H1 (cell line): ENCODE measurements at regions not wholly inside any gene's neighbourhood (a gene's known extent, or its start where the extent isn't known, plus 50 kb on each side); places are given as distances from the start of the nearest gene placed in this dataset.

Source experiments
- ASH2L ChIP-seq: fragments of 200-600, 300-600 bp; sonication (generic); IDR thresholded peaks from one replicate; pipeline ENCODE4 v1.7.1; 2017; ENCODE audit warnings: low read length
- BACH1 ChIP-seq: IDR thresholded peaks from 2 replicates; pipeline ENCODE4 v1.6.1; 2012; ENCODE audit warnings: low read length, improper control_type of control experiment
- CHD1 ChIP-seq: IDR thresholded peaks from 2 replicates; pipeline ENCODE4 v1.6.1; 2012; ENCODE audit warnings: low read depth, low read length, improper control_type of control experiment
- CHD7 ChIP-seq: fragments of 300-600 bp; sonication (generic); IDR thresholded peaks from 2 replicates; pipeline ENCODE4 v1.7.1; 2012; ENCODE audit warnings: low read length, moderate library complexity, mild to moderate bottlenecking, inconsistent platforms; ENCODE audit not compliant: insufficient replicate concordance
- HDAC6 ChIP-seq: IDR thresholded peaks from one replicate; pipeline ENCODE4 v1.7.1; 2012; ENCODE audit warnings: low read depth, mild to moderate bottlenecking, inconsistent platforms, low read length, moderate library complexity
- POLR2A ChIP-seq, 2 experiments: IDR thresholded peaks; 1 replicate in 1 of 2; 2 replicates in 1 of 2; pipeline ENCODE4 v1.6.1; 2011; ENCODE audit warnings: low read depth in 2 of 2, low read length in 2 of 2, mild to moderate bottlenecking in 2 of 2; ENCODE audit errors: control extremely low read depth in 1 of 2
- SAP30 ChIP-seq: fragments of 300-600 bp; sonication (generic); IDR thresholded peaks from 2 replicates; pipeline ENCODE4 v1.7.1; 2012; ENCODE audit warnings: low read length, moderate library complexity, mild to moderate bottlenecking, inconsistent platforms; ENCODE audit not compliant: insufficient read depth, insufficient replicate concordance
- SIX5 ChIP-seq: IDR thresholded peaks from 2 replicates; pipeline ENCODE4 v1.6.1; 2011; ENCODE audit warnings: mild to moderate bottlenecking, low read depth, low read length
- SP4 ChIP-seq: IDR thresholded peaks from 2 replicates; pipeline ENCODE4 v1.6.1; 2012; ENCODE audit warnings: low read length, inconsistent platforms
- TAF7 ChIP-seq: optimal IDR thresholded peaks from 2 replicates; pipeline ENCODE3; 2011; ENCODE audit warnings: low read depth, mild to moderate bottlenecking, inconsistent platforms, low read length, moderate library complexity, borderline replicate concordance
- USF2 ChIP-seq: IDR thresholded peaks from 2 replicates; pipeline ENCODE4 v1.6.1; 2011; ENCODE audit warnings: low read length, improper control_type of control experiment

GRCh38 chr5:38163636-38164237 lies 94.6 kb upstream of the EGFLAM start (continued):
- TF ChIP-seq CHD7 (no peak), HDAC6 (no peak), BACH1 (no peak), SAP30 (no peak), SIX5 (no peak), TAF7 (no peak), ASH2L (no peak), CHD1 (no peak), SP4 (no peak), POLR2A (IDR thresholded peaks at IDR 0.05; ENCODE audit: control extremely low read depth in 1 of 2, low read depth in 2 of 2, low read length in 2 of 2) (no peak), USF2 (no peak)
